ENCODE measurements at regions not wholly inside any gene's neighbourhood (a gene's known extent, or its start where the extent isn't known, plus 50 kb on each side); places are given as distances from the start of the nearest gene placed in this dataset.

DNA sequence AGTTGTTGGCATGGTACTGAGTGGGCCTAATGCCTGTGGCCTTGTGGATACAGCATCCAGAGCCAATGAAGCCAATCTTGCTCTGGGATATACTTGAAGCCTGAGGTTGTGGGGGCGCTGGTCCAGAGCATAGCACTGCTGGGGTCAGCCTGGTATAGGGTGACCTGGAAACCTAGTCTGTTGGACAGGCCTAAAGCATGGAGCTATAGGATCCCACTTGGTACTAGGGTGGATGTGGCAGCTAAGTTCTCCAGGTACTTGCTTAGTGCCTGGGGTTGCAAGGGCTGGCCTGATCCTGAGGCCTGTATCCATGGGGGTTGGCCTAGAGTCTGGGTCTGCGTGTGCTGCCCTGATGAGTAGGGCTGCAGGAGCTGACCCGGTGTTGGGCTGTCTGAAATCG, 1168.2 kb upstream of the C9orf72 start:
- TF ChIP-seq, protein P1, sequence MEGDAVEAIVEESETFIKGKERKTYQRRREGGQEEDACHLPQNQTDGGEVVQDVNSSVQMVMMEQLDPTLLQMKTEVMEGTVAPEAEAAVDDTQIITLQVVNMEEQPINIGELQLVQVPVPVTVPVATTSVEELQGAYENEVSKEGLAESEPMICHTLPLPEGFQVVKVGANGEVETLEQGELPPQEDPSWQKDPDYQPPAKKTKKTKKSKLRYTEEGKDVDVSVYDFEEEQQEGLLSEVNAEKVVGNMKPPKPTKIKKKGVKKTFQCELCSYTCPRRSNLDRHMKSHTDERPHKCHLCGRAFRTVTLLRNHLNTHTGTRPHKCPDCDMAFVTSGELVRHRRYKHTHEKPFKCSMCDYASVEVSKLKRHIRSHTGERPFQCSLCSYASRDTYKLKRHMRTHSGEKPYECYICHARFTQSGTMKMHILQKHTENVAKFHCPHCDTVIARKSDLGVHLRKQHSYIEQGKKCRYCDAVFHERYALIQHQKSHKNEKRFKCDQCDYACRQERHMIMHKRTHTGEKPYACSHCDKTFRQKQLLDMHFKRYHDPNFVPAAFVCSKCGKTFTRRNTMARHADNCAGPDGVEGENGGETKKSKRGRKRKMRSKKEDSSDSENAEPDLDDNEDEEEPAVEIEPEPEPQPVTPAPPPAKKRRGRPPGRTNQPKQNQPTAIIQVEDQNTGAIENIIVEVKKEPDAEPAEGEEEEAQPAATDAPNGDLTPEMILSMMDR (IDR thresholded peaks at IDR 0.05; ENCODE audit: low read depth, low read length), result no peak
- no peak for TF ChIP-seq EZH2phosphoT487 (IDR thresholded peaks at IDR 0.05; ENCODE audit: low read depth)
